SU-DHL-6 (cell line): ENCODE measurements at regions not wholly inside any gene's neighbourhood (a gene's known extent, or its start where the extent isn't known, plus 50 kb on each side); places are given as distances from the start of the nearest gene placed in this dataset.

Source experiments
- H2AFZ ChIP-seq: fragments of 200-600 bp; sonication (generic); 2 replicates; pipeline ENCODE4 v1.6.1; 2014; ENCODE audit warnings: low read depth, mild to moderate bottlenecking, moderate library complexity, mixed read lengths, antibody characterized with exemption, low read length; ENCODE audit not compliant: severe bottlenecking
- H3F3A ChIP-seq: fragments of 200-600 bp; shearing (Covaris generic); 2 replicates; pipeline ENCODE4 v1.6.0; 2016; ENCODE audit warnings: antibody characterized with exemption, mild to moderate bottlenecking; ENCODE audit not compliant: insufficient read depth
- H3K27ac ChIP-seq: fragments of 200-600 bp; sonication (generic); 2 replicates; pipeline ENCODE4 v1.5.1; 2016; ENCODE audit warnings: low read depth, mild to moderate bottlenecking, low read length, moderate library complexity, mixed read lengths
- H3K27me3 ChIP-seq: fragments of 200-600 bp; sonication (generic), shearing (Covaris generic); 2 replicates; pipeline ENCODE4 v1.6.0; 2014; ENCODE audit warnings: mild to moderate bottlenecking, low read length
- H3K36me3 ChIP-seq: fragments of 200-600 bp; sonication (generic); 2 replicates; pipeline ENCODE4 v1.6.1; 2014; ENCODE audit warnings: mild to moderate bottlenecking, low read length, mixed read lengths
- H3K4me2 ChIP-seq: fragments of 300-600, 200-600 bp; shearing (Covaris generic), sonication (generic); 2 replicates; pipeline ENCODE4 v1.6.0; 2014; ENCODE audit warnings: low read length, low read depth, mild to moderate bottlenecking; ENCODE audit not compliant: poor library complexity, severe bottlenecking
- H3K4me3 ChIP-seq: fragments of 200-600 bp; sonication (generic); 2 replicates; pipeline ENCODE4 v1.5.1; 2014; ENCODE audit warnings: antibody characterized with exemption, low read length, mild to moderate bottlenecking, mixed read lengths; ENCODE audit not compliant: insufficient read depth, poor library complexity, severe bottlenecking
- H3K79me2 ChIP-seq: fragments of 200-600 bp; sonication (generic); 2 replicates; pipeline ENCODE4 v1.6.1; 2014; ENCODE audit warnings: mild to moderate bottlenecking, low read length, moderate library complexity; ENCODE audit not compliant: insufficient read depth
- H3K9ac ChIP-seq: fragments of 200-600 bp; sonication (generic); 2 replicates; pipeline ENCODE4 v1.7.0; 2014; ENCODE audit warnings: mild to moderate bottlenecking, low read length
- H3K9me2 ChIP-seq: fragments of 200-600 bp; sonication (generic); replicated peaks from 2 replicates; pipeline ENCODE4 v1.6.1; 2014; ENCODE audit warnings: low read length; ENCODE audit not compliant: insufficient read depth
- H3K9me3 ChIP-seq: fragments of 200-600 bp; sonication (generic); 2 replicates; pipeline ENCODE4 v1.6.1; 2014; ENCODE audit warnings: low read length, mixed read lengths; ENCODE audit not compliant: insufficient read depth
- H4K20me1 ChIP-seq: fragments of 200-600 bp; sonication (generic); 2 replicates; pipeline ENCODE4 v1.6.1; 2014; ENCODE audit warnings: low read depth, mild to moderate bottlenecking, antibody characterized with exemption, low read length, moderate library complexity, mixed read lengths
- EZH2phosphoT487 ChIP-seq: fragments of 200-600 bp; sonication (generic), shearing (Covaris generic); conservative IDR thresholded peaks from 2 replicates; pipeline ENCODE4 v1.6.1; 2018; ENCODE audit warnings: mild to moderate bottlenecking, antibody characterized with exemption, low read length, moderate library complexity, mixed read lengths
- TF ChIP-seq, protein P1 (sequence below): fragments of 200-600 bp; sonication (generic); IDR thresholded peaks from one replicate; pipeline ENCODE4 v1.5.1; 2017; ENCODE audit warnings: antibody characterized with exemption, mild to moderate bottlenecking, low read length, moderate library complexity; ENCODE audit not compliant: insufficient read depth, poor library complexity, severe bottlenecking

DNA sequence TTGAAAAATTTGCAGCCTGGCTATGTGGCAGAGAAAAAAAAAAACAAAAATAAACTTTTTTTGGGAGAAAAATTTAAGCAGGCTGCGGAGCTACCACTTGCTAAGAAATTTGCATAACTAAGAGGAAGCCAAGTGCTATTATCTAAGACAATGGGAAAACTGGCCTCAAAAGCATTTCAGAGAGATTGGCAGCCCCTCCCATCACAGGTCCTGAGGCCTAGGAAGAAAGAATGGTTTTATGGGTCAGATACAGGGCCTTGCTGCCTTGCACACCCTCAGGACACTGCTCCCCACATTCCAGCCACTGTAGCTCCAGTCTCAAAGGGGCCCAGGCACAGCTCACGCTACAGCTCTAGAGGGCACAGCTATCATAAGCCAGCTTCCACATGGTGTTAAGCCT is 777.9 kb downstream of the TENT5A start:
- no peak overlapping the region for H3K27ac ChIP-seq
- H3K9ac ChIP-seq = no peak overlapping the region
- H2AFZ ChIP-seq = no peak overlapping the region
- H4K20me1 ChIP-seq = no peaks in the 10 kb centered on the region
- no peaks in the 10 kb centered on the region for H3K27me3 ChIP-seq
- H3K9me2 ChIP-seq = no peaks in the 10 kb centered on the region
- H3K4me2 ChIP-seq = no peak overlapping the region
- no peaks in the 10 kb centered on the region for H3K79me2 ChIP-seq
- no peaks in the 10 kb centered on the region for H3F3A ChIP-seq
- no peaks in the 10 kb centered on the region for H3K9me3 ChIP-seq
- H3K36me3 ChIP-seq = no peaks in the 10 kb centered on the region
- no peak for TF ChIP-seq EZH2phosphoT487
- TF ChIP-seq, protein P1, sequence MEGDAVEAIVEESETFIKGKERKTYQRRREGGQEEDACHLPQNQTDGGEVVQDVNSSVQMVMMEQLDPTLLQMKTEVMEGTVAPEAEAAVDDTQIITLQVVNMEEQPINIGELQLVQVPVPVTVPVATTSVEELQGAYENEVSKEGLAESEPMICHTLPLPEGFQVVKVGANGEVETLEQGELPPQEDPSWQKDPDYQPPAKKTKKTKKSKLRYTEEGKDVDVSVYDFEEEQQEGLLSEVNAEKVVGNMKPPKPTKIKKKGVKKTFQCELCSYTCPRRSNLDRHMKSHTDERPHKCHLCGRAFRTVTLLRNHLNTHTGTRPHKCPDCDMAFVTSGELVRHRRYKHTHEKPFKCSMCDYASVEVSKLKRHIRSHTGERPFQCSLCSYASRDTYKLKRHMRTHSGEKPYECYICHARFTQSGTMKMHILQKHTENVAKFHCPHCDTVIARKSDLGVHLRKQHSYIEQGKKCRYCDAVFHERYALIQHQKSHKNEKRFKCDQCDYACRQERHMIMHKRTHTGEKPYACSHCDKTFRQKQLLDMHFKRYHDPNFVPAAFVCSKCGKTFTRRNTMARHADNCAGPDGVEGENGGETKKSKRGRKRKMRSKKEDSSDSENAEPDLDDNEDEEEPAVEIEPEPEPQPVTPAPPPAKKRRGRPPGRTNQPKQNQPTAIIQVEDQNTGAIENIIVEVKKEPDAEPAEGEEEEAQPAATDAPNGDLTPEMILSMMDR = no peak
- no peak overlapping the region for H3K4me3 ChIP-seq

DNA sequence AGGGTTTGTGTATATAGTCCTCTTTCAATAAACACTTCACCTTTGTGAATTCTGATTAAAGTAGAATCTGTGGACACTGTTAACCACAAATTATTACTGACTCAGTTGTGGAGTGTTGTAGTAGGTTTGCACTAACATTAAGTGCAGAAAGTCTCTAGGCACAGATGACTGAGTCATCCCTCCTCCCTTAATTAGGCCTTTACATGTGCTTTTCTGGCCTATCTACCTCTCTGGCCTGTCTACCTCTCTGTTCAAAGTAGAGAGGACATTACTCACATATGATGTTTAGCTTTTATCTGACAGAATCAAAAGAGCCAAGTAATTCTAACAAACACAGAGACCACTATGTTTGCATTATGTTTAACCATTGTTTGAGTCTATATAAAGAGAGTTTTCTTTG is 783.0 kb downstream of the TENT5A start:
- Histone ChIP-seq H3F3A (no peaks in the 10 kb centered on the region), H3K4me2 (no peak overlapping the region), H3K9me2 (no peaks in the 10 kb centered on the region), H3K27ac (no peak overlapping the region), H3K4me3 (no peak overlapping the region), H2AFZ (no peak overlapping the region), H3K27me3 (no peaks in the 10 kb centered on the region), H3K36me3 (no peaks in the 10 kb centered on the region), H3K9me3 (no peaks in the 10 kb centered on the region), H3K79me2 (no peaks in the 10 kb centered on the region), H4K20me1 (no peaks in the 10 kb centered on the region), H3K9ac (no peak overlapping the region)
- TF ChIP-seq, protein P1 = no peak
- no peak for TF ChIP-seq EZH2phosphoT487

DNA sequence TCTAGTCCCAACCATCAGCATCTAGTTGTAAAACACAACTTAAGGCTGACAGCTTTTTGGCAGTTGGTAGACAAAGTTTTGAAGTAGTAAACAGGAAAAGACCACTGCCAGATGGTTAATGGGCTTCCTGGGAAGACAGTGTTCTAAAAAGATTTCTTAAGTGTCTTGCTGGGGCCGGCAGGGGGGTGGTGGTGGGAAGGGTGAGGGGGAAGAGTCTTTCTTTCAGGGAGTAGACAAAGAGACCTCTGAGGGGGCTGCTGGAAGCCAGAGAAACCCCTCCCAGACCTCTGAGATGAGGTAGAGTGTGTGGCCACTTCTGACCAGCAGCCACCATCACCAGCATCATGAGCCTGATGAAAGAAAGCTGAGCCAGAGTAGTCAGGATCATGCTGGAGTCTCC is 784.9 kb downstream of the TENT5A start:
- H3K9ac ChIP-seq = no peak overlapping the region
- no peaks in the 10 kb centered on the region for H3K27me3 ChIP-seq
- no peaks in the 10 kb centered on the region for H3K9me3 ChIP-seq
- no peak for TF ChIP-seq EZH2phosphoT487
- TF ChIP-seq, protein P1 = no peak
- H3K36me3 ChIP-seq = no peaks in the 10 kb centered on the region
- H3K4me3 ChIP-seq = no peak overlapping the region
- H3K79me2 ChIP-seq = no peaks in the 10 kb centered on the region
- no peaks in the 10 kb centered on the region for H3F3A ChIP-seq
- H3K27ac ChIP-seq = no peak overlapping the region
- H3K4me2 ChIP-seq = no peak overlapping the region
- H3K9me2 ChIP-seq = no peaks in the 10 kb centered on the region
- H2AFZ ChIP-seq = no peak overlapping the region
- no peaks in the 10 kb centered on the region for H4K20me1 ChIP-seq
